GM19397 (cell line): ENCODE measurements at regions not wholly inside any gene's neighbourhood (a gene's known extent, or its start where the extent isn't known, plus 50 kb on each side); places are given as distances from the start of the nearest gene placed in this dataset.

Experiments used
- ATAC-seq: cut with Tn5 transposase; IDR thresholded peaks from one replicate; pipeline ENCODE4 v1.9.1; 2021; ENCODE audit warnings: mild to moderate bottlenecking, moderate library complexity; ENCODE audit not compliant: unreplicated experiment

GRCh38 chr12:28933176-28933575 lies 215.9 kb upstream of the FAR2 start:
- ATAC-seq = no peak

DNA sequence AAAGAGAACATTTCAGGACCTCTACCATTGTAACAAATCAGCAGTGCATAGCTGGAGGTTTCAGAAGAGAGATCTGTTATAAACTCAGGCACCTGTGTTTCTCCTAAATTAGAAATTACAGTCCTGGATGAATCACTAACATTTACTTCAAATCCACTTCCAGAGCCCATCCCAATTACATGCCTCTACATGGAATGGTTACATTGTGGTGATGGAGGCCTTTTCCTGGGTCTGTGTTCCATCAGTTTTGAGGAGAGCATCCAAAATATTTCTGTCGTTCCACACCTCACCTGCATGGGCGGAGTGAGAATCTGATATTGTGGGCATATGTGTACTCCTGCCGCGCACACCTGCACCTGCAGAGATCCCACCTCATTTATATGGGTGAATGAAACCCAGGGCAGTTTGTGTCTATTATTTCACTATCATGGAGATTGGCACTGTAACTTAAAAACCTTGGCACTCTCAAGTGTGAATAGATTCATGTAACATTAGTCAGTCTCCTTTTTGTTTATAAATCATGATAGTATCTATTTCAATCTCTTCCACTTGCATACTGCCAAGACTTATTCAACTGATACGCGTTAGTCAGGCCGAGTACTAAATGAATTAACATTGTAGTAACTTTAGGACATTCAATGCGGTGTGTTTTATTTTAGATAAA lies 215.1 kb upstream of the FAR2 start:
- ATAC-seq = no peak

DNA sequence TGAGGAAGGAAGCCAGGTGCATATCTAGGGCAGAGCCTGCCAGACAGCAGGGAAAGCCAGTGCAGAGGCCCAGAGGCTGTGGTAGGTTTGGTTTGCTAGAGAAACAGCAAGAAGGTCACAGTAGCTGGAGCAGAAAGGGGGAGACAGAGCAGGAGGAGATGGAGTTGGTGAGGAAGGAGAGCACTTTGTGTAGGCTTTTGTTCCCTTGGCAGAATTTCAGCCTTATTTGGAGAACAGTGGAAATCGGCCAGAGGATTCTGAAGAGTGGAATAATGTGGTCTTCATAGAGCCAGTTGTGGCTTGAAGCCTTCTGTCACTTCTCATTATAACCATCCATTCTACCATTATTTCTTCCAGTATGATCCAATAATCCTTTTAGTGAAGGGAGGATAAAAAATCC lies 212.9 kb upstream of the FAR2 start:
- no peak for ATAC-seq

- no peak for ATAC-seq
Measured at GRCh38 chr12:28936711-28937110, 212.4 kb upstream of the FAR2 start.

- no peak for ATAC-seq
Measured at GRCh38 chr12:28937196-28937595, 211.9 kb upstream of the FAR2 start.

GRCh38 chr12:28938056-28938455 lies 211.0 kb upstream of the FAR2 start:
- ATAC-seq = no peak

DNA sequence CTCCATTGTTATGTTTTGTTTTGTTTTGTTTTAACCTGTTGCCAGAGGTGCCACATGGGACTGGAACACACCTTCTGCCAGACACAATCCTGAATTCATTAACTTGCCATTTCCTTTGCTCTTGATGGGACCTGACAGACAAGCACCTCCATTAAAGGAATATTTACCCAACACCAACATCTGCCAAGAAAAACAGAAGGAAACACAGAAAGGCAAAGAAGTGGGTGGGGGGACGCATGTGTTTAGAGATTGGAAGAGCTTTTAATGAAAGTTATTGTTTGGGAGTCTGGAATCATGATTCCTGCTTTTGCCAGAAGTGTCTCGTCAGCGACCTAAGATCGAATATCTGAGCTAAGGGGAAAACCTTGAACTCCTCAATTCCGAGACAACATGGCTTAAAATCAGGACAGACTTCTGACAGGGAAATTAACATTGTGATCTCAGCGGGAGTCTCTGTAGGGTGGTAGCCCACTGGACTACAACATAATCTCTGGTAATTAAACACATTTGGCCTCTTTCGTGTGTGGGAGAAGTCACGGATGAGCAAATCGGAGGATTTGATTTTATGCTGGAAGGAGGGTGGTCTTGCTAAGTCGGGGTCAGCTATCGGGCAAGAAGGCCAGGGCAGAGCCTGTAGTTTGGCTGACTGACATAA lies 210.4 kb upstream of the FAR2 start:
- no peak for ATAC-seq

DNA sequence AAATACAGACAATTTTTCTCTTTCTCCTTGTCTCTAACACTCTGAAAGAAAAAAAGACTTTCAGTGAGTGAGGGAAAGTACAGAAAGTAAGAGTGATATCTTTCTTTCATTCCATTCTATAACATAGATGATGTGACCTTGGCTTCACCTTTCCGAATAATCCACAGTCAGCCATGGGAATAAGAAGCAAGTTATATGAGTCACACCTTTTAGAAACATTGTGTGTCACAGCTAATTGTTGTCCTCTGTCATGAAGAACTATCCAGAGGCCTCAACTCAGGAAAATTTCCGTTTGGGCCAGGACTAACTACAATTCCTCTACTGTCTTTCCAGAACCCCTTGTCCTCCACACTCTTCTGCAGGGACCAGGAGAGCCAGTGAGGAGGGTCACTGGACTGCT lies 209.7 kb upstream of the FAR2 start:
- no peak for ATAC-seq

DNA sequence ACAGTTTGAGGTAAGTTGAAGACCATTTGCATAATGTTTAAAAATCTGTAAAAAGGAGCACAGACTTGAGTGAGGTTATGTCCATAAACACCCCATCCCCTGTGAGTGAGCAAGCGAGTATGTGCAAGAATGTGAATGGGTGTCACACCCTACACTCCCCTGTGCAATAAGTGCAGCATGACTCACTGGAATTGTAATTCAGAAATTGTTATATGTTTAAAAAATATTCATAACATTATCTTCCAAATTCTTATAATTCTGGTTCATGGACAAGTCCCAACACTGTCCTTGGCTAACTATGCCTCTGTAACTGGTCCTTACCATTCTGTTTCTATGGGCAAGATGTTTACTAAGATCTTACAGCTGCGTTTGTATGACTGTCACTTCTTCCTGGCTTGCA lies 207.8 kb upstream of the FAR2 start:
- no peak for ATAC-seq

- no peak for ATAC-seq
Measured at GRCh38 chr12:28946361-28946760, 202.7 kb upstream of the FAR2 start.

- ATAC-seq = no peak
Measured at GRCh38 chr12:28948685-28949084, 200.4 kb upstream of the FAR2 start.

GRCh38 chr12:28949184-28949583 lies 199.9 kb upstream of the FAR2 start:
- no peak for ATAC-seq

GRCh38 chr12:28950049-28950448 lies 199.0 kb upstream of the FAR2 start:
- ATAC-seq = no peak

DNA sequence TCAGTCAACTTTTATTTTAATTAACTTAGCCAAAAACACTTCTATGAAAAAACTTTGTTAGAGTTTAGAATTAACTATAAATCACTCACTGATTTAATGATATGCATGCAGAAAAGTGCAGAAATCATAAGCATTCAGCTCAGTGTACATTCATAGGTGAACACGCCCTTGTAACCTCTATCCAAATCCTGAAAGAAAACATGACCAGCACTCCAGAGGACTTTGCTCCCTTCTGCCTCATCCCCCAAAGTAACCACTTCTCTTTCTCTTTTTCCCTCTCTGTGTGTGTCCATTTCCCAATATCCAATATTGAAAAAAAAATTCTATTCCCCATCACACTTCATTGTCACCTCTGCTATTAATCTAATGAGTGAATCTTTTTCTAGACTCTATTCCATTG lies 197.1 kb upstream of the FAR2 start:
- no peak for ATAC-seq

DNA sequence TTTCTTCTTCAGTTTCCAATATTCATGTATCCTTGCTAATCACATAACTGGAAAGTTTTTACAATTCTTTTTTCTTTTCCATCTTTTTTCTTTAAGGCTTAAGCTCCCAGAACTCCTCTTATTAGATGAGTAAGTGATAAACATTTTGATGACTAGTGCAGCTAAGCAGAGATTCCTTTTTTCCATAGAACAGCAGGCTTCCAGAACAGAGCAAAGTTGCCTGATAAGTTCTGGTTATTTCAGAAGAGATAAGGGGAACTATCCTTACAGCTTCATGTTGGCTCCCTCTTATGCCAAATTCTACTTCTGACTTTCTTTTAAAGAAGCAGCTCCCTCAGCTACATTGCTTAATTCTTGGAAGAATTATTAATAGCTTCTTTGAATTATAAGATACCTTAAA lies 194.7 kb upstream of the FAR2 start:
- no peak for ATAC-seq

DNA sequence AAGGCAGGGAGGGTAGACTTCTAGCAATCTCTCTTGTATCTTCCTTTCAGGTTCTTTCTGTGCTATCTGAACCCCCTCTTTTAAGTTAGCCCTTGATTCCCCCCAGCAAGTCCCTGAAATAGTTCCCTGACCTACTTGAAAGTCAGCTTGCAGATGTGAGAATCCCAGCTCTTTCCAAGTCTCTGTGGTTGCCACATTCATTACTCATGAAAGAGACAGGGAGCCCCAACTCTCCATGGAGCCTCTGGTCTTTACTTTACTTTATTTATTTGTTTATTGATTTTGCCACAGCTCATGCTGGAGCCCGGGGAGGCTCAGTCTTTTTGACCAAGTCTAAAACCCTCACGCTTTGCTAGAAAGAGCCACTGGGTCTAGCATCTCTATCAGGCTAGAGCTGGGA lies 193.6 kb upstream of the FAR2 start:
- no peak for ATAC-seq

DNA sequence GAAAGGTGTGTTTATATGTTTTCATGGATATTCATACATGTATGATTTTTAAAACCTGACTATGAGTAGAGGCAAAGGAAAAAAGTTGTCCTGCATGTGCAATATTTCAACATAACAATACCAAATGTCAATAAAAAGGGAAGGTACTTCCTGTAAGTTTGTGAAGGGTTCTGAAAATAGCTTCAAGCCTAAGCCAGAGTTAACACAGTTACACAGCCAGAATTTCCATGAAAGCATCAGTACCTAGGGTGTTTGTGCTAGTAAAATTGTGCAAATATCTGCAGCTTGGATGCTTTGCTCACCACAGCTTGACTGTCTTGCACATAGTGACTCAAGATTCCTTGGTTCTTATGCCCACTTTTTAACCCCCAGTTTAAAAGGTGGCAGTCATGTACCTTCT lies 193.1 kb upstream of the FAR2 start:
- ATAC-seq = no peak

DNA sequence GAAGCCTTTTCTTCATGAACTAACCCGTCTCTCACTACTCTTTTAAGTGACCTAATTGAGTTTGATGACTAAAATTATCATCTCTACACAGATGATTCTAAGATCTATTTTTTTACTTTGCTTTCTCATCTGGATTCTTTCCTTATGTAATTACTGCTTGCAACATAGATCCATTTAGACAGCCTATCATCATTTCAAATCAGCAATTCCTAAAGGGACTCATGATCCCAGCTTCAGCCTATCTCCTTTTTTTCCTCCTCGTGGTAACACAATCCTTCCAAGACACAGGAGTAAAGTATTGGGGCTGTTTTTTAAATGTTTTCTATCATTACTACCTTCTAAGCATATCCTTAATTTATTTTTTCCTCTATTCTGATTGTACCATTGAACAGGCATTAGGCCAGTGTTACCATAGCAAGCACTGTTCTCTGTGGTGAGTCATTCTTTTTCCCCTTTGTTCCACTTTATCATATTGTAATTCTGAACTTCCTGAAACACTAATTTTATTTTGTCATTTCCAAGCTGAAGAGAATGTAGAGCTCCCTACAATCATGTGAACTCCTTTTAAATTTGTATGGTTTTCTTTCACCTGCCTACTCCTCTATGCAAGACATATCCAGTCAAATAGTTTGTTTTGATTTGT lies 190.4 kb upstream of the FAR2 start:
- ATAC-seq = no peak

GRCh38 chr12:28961948-28962384 lies 187.1 kb upstream of the FAR2 start:
- no peak for ATAC-seq

DNA sequence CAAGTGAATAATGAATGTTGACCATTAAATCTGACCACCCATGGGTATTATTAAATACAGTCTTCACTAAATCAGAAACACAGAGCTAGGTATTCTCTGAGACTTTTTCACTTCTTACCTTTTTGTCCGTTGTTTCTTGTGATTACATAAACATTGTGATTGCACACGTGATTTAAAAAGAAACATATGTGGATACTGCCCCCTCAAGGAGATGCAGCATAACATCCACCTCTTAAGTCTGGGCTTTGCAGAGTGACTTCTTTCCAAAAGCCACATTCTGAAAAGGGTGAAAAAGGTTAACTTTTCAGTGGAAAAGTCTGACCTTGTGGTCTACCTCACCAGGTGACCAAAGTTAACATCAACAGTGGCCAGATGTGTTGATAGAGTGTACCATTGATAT lies 185.5 kb upstream of the FAR2 start:
- ATAC-seq = no peak

DNA sequence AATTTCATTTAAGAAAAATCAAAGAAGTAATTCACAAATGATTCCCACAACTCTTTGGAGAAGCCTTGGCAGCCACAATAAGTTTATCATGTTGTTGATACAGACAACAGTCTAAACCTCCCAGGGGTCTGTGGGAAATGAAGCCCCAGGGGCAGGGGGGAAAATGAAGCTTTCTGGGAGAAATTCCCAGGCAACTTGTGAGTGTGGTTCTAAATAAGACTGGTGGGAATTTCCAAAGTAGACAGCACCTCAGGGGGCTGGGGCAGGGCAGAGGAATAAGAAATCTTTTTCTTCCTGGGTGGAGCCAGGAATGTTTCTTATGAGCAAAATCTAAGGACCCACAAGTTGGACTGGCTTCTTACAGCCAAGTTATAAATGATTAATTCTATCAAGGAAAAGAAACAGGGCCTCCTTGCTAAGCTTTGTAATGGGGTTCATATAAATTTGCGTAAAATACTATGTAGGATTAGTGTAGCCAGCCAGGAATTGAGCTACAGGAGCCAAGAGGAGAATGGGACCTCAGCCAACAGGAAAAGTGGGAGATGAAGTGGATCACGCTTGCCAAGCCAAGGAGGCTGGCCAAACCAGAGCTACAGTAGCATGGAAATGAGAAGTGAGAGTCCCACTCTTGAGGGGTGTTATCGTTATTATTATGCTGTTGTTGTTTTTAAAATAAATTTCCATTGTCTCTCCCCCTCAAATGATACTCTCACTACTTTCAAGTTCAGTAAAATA lies 182.9 kb upstream of the FAR2 start:
- no peak for ATAC-seq

- no peak for ATAC-seq
Measured at GRCh38 chr12:28967426-28967825, 181.7 kb upstream of the FAR2 start.
